Heart right ventricle (tissue), 16 donors: ENCODE measurements at regions not wholly inside any gene's neighbourhood (a gene's known extent, or its start where the extent isn't known, plus 50 kb on each side); places are given as distances from the start of the nearest gene placed in this dataset.

ENCODE experiments used
- ATAC-seq, 8 donors: fragments of 200-7000 bp; cut with Tn5 transposase; one replicate each; pipeline ENCODE4 v1.9.1; 2020; ENCODE audit warnings: mild to moderate bottlenecking in 8 of 8, moderate library complexity in 8 of 8, moderate number of reproducible peaks in 1 of 8
- DNase-seq, 2 donors: peaks; one replicate each; pipeline ENCODE4 v3.0.0-alpha.2; 2020
- H3K27ac ChIP-seq, 10 donors: fragments of 200-600 bp; sonication (generic) in 2 of 10; one replicate each; pipeline versions ENCODE4 v1.5.0 to v1.8.0; 2020 to 2022; ENCODE audit warnings: mild to moderate bottlenecking in 3 of 10
- H3K27me3 ChIP-seq, 7 donors: fragments of 200-600 bp; one replicate each; pipeline ENCODE4 v1.8.0; 2021 to 2022; ENCODE audit warnings: mild to moderate bottlenecking in 2 of 7
- H3K36me3 ChIP-seq, 9 donors: fragments of 200-600 bp; sonication (generic) in 1 of 9; one replicate each; pipeline versions ENCODE4 v1.5.0 to v1.8.0; 2020 to 2022; ENCODE audit warnings: mild to moderate bottlenecking in 2 of 9
- H3K4me1 ChIP-seq, 9 donors: fragments of 200-600 bp; sonication (generic) in 1 of 9; one replicate each; pipeline versions ENCODE4 v1.5.0 to v1.8.0; 2020 to 2022; ENCODE audit warnings: mild to moderate bottlenecking in 4 of 9
- H3K4me3 ChIP-seq, 10 donors: fragments of 200-600 bp; sonication (generic) in 2 of 10; one replicate each; pipeline versions ENCODE4 v1.5.0 to v1.8.0; 2020 to 2022; ENCODE audit warnings: mild to moderate bottlenecking in 7 of 10, moderate library complexity in 2 of 10
- H3K9me3 ChIP-seq, 11 donors: fragments of 200-600 bp in 10 of 11; sonication (generic) in 2 of 11; one replicate each; pipeline versions ENCODE4 v1.5.0 to v1.8.0; 2013 to 2022; ENCODE audit warnings: mild to moderate bottlenecking in 2 of 11, control low read depth in 1 of 11, moderate library complexity in 1 of 11
- CTCF ChIP-seq, 9 donors: fragments of 200-600 bp; sonication (generic) in 2 of 9; IDR thresholded peaks; one replicate each; pipeline versions ENCODE4 v1.5.0 to v1.8.0; 2021 to 2022; ENCODE audit warnings: antibody characterized with exemption in 9 of 9, mild to moderate bottlenecking in 5 of 9, moderate library complexity in 1 of 9
- WGBS, 2 donors: extraction: QIAGEN DNeasy Blood & Tissue Kit; methylation state at CpG; one replicate each; pipeline ENCODE4 v1.1.7; 2013; ENCODE audit warnings: inconsistent platforms in 1 of 2; 5-methylcytosine and 5-hydroxymethylcytosine counted together
- intact Hi-C, 10 donors: fragments of 100-400 bp; cut with DNase I; formaldehyde crosslinking; loops; one replicate each; pipeline versions ENCODE4 v1.11.1 to v1.14.2; 2022
- donor health status: Arrhythmogenic right ventricular cardiomyopathy.
- donor health status: ischemic (EF 13 %, LVEDD 7.1; RV severe dilation, severe dysfunction).
- donor health status: healthy with polysubstance abuse.
- donor health status: DM: no; HTN: yes; CAD: no.
- donor health status: DM: no; HTN: no; CAD: no.
- donor health status: ischemic (EF 25% LVEDD 6.9; RV normal size, moderate dysfunction).
- donor health status: ischemic (EF 25% LVEDD 5.7; RV mildly dilated, moderate dysfunction).
- donor health status: healthy.
- donor health status: DM: yes; HTN: yes; CAD: no.
- donor health status: Ischemic cardiomyopathy.
- donor health status: ischemic (EF 35%, LVEDD 5.7; RV mildly dilated, moderate dysfunction).
- donor health status: nonischemic (EF 11% LVEDD 7.7; RV severe dilation, severe dysfunction).
- donor health status: DM: yes; HTN: yes; CAD: no.
- donor health status: PGD.
- donor health status: ischemic (EF 29% LVEDD 5.4; RV normal size, mild dysfunction).
- donor health status: nonischemic (EF 23%, LVEDD 6.1; RV moderate dilation, normal function).

- DNase-seq = no peak
- peak in 6 of 8 donors; percentile 42 to 70 (median 44) for ATAC-seq
- H3K27ac ChIP-seq = peak overlapping the region in 1 of 10 donors; percentile 54
These were observed 66.3 kb upstream of the NABP1 start for GRCh38 chr2:191611614-191612013.

GRCh38 chr2:191612496-191612895 is 65.4 kb upstream of the NABP1 start:
- TF ChIP-seq CTCF (IDR thresholded peaks at IDR 0.05) = no peak
- Histone ChIP-seq H3K27me3 (no peaks in the 10 kb centered on the region), H3K4me3 (no peak overlapping the region), H3K36me3 (no peaks in the 10 kb centered on the region), H3K9me3 (no peaks in the 10 kb centered on the region), H3K4me1 (peaks cover 0 to 15% (median 0%) of the 10 kb centered on the region in 9 donors), H3K27ac (no peak overlapping the region)
- 76 to 86% methylated on average over 1 of the region's 1 CpG for WGBS, 2 donors
- no peak for ATAC-seq
- no peak for DNase-seq
- intact Hi-C loops = no loop called here

More at GRCh38 chr2:191611614-191612013, 66.3 kb upstream of the NABP1 start:
- intact Hi-C loops = no loop called here
- Histone ChIP-seq H3K27me3 (peaks cover 0 to 5% (median 0%) of the 10 kb centered on the region in 7 donors), H3K9me3 (no peaks in the 10 kb centered on the region), H3K4me3 (no peak overlapping the region), H3K36me3 (no peaks in the 10 kb centered on the region), H3K4me1 (peaks cover 0 to 9% (median 0%) of the 10 kb centered on the region in 9 donors)
- TF ChIP-seq CTCF (IDR thresholded peaks at IDR 0.05) = no peak
- 80 to 85% methylated on average over 3 of the region's 3 CpGs for WGBS, 2 donors

- no peak for TF ChIP-seq CTCF (IDR thresholded peaks at IDR 0.05)
- no peaks in the 10 kb centered on the region for H3K9me3 ChIP-seq
- H3K4me1 ChIP-seq = peaks cover 0 to 28% (median 0%) of the 10 kb centered on the region in 9 donors
- no peaks in the 10 kb centered on the region for H3K27me3 ChIP-seq
- H3K4me3 ChIP-seq = no peak overlapping the region
- ATAC-seq (no peak), DNase-seq (no peak)
- intact Hi-C loops = no loop called here
- no peaks in the 10 kb centered on the region for H3K36me3 ChIP-seq
- no peak overlapping the region for H3K27ac ChIP-seq
- 85 to 87% methylated on average over 3 of the region's 3 CpGs for WGBS, 2 donors
These were observed 63.2 kb upstream of the NABP1 start for GRCh38 chr2:191614759-191615158.

GRCh38 chr2:191615596-191615995 is 62.3 kb upstream of the NABP1 start:
- no peak for DNase-seq
- ATAC-seq = no peak
- no peaks in the 10 kb centered on the region for H3K27me3 ChIP-seq
- H3K4me3 ChIP-seq = no peak overlapping the region
- TF ChIP-seq CTCF (IDR thresholded peaks at IDR 0.05) = no peak
- H3K9me3 ChIP-seq = no peaks in the 10 kb centered on the region
- H3K4me1 ChIP-seq = peaks cover 0 to 28% (median 0%) of the 10 kb centered on the region in 9 donors
- WGBS, 2 donors = 58 to 80% methylated on average over 3 of the region's 3 CpGs
- no peak overlapping the region for H3K27ac ChIP-seq
- intact Hi-C loops = no loop called here
- H3K36me3 ChIP-seq = no peaks in the 10 kb centered on the region
